Activated CD4-positive, alpha-beta memory T cell treated with anti-CD3 and anti-CD28 coated beads, Interleukin-2, amount 10 ng/mL, durations not matched to agents 7 days and 5 days (primary cell): ENCODE measurements at regions not wholly inside any gene's neighbourhood (a gene's known extent, or its start where the extent isn't known, plus 50 kb on each side); places are given as distances from the start of the nearest gene placed in this dataset.

Experiments
- CTCF ChIA-PET: fragments of 350-600 bp; sonication (Branson Sonifier 250); formaldehyde crosslinking; loops from one replicate; lab custom pipeline; 2021; ENCODE audit warnings: antibody characterized with exemption, inconsistent platforms; lab: Charles Lee
- POLR2A ChIA-PET: fragments of 350-600 bp; sonication (Branson Sonifier 250); formaldehyde crosslinking; loops from one replicate; lab custom pipeline; 2021; ENCODE audit warnings: antibody characterized with exemption; lab: Charles Lee
- DNase-seq: peaks from one replicate; pipeline ENCODE4 v3.0.0-alpha.2; 2020
- H3K27ac Mint-ChIP-seq: one replicate; pipeline ENCODE4 v1.8.0; 2021; ENCODE audit warnings: mild to moderate bottlenecking, mixed read lengths
- H3K27me3 Mint-ChIP-seq: one replicate; pipeline ENCODE4 v1.8.0; 2021; ENCODE audit warnings: mixed read lengths
- H3K36me3 Mint-ChIP-seq: one replicate; pipeline ENCODE4 v1.8.0; 2021; ENCODE audit warnings: low read depth, mixed read lengths
- H3K4me1 Mint-ChIP-seq: one replicate; pipeline ENCODE4 v1.8.0; 2021; ENCODE audit warnings: mixed read lengths
- H3K4me3 Mint-ChIP-seq: one replicate; pipeline ENCODE4 v1.8.0; 2021; ENCODE audit warnings: mild to moderate bottlenecking, mixed read lengths
- H3K9me3 Mint-ChIP-seq: one replicate; pipeline ENCODE4 v1.8.0; 2021; ENCODE audit warnings: mixed read lengths

DNA sequence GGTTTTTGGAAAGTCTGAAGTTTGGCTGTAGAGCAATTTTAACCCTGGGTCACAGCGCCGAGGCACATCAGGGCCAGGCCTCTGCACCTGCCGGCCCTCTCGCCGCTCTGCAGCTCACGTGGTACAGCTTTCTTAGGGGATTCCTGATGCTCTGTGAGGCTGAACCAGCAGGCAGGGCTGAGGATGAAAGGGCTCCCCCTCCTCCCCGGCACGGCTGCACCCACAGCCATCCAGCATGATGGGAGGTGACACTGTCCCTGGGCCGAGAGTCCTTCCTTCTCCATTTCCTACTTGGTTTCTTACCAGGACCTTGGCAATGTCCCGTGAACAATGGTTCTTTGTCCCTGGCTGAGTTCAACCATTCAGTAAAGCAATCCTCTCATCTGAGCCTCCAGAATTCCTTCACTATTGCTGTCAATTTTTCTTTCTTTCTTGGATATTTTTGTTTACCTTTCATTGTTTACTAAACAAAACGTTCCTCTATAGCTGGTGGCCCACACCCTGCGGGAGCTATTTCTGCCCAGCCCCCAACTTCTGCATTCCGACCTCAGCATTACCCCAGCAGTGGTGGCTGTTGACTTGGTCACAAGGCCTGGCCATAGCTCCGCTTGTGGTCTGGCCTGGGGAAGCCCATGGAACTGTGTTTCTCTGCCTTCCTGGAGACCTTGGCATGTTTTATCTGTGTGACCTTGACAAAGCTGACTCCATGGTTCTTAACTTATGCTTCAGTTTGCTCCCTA is 172.8 kb upstream of the B3GAT1 start:
- DNase-seq, result no peak
- H3K27me3 Mint-ChIP-seq, result peaks cover 50% of the 10 kb centered on the region

DNA sequence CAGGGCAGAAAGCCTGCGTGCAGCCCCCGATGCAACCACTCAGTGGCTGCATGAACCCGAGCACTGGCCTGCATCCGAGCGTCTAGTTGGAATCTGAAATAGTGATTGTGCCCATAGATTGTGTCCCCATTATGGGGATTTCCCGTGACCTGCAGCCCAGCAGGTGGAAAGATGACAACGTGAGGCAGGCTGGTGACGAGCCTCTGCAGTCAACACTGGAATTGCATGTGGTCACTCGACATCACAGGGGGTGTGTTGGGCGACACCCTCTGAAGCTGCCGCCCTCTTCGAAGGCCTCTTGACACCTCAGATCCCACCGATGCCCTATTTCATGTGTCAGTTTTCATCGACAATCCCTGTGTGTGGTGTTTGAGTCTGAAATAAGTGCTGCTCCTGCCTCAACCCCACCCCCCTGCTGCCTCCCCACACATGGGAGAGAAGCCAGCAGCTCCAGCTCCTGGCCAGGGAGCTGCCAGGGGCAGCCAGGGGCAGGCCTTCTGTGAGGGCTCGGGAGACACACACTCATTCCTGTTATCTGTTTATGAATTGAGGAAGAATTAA is 172.0 kb upstream of the B3GAT1 start:
- DNase-seq, result no peak
- no peak overlapping the region for H3K27ac Mint-ChIP-seq
- POLR2A ChIA-PET, result no interaction called here
- CTCF ChIA-PET, result interaction anchor here (1.2 to 1.6 kb wide), 2 partner anchors 8 to 225 kb away, joined by 8 to 9 read pairs; no protein-coding TSS in a partner anchor
- no peaks in the 10 kb centered on the region for H3K36me3 Mint-ChIP-seq
- H3K4me3 Mint-ChIP-seq, result no peak overlapping the region
- peaks cover 35% of the 10 kb centered on the region for H3K4me1 Mint-ChIP-seq
- H3K27me3 Mint-ChIP-seq, result peaks cover 46% of the 10 kb centered on the region
- H3K9me3 Mint-ChIP-seq, result no peaks in the 10 kb centered on the region

More for the DNA sequence above, 172.8 kb upstream of the B3GAT1 start:
- Mint-ChIP-seq H3K27ac (no peak overlapping the region), H3K4me1 (peaks cover 42% of the 10 kb centered on the region), H3K4me3 (no peak overlapping the region), H3K36me3 (no peaks in the 10 kb centered on the region), H3K9me3 (no peaks in the 10 kb centered on the region)
- ChIA-PET POLR2A (no interaction called here), CTCF (no interaction called here)

DNA sequence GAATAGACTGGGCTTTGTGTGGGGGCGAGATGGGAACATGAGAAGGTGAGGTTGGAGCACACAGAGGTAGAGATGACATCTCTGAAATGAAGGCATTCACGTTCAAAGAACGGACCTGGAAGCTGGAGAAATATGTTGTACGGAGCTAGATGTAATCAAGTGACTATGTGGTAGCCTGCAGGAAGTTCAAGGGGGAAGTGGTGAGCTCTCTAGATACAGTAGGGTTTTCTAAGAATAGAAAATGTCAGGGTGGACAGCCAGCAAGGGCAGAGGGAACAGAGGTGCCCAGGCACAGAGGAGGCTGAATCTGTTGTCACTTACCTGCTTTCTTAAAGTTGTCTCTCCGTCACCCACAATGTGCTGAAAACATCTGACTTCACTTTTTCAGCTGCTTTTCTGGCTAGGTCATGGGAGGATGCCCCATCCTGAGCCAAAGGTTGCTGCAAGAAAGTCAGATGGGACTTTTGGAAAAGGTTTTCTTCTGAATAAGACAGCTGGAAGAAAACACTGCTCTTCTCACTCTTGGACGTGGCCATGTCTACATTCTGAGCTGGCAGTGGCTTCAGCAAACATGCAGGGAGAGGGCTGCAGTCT is 171.5 kb upstream of the B3GAT1 start:
- H3K36me3 Mint-ChIP-seq, result no peaks in the 10 kb centered on the region
- DNase-seq, result peak; percentile 39
- peaks cover 46% of the 10 kb centered on the region for H3K27me3 Mint-ChIP-seq
- H3K9me3 Mint-ChIP-seq, result no peaks in the 10 kb centered on the region
- peaks cover 30% of the 10 kb centered on the region for H3K4me1 Mint-ChIP-seq
- POLR2A ChIA-PET, result interaction anchor here (0.9 kb wide), 1 partner anchor 359 kb away, joined by 3 read pairs; the partner anchor contains the start of genes NCAPD3 and VPS26B
- H3K27ac Mint-ChIP-seq, result peak overlapping the region; percentile 63
- CTCF ChIA-PET, result interaction anchor here (1.2 to 1.6 kb wide), 2 partner anchors 8 to 224 kb away, joined by 8 to 9 read pairs; no protein-coding TSS in a partner anchor
- peak overlapping the region; percentile 46 for H3K4me3 Mint-ChIP-seq

DNA sequence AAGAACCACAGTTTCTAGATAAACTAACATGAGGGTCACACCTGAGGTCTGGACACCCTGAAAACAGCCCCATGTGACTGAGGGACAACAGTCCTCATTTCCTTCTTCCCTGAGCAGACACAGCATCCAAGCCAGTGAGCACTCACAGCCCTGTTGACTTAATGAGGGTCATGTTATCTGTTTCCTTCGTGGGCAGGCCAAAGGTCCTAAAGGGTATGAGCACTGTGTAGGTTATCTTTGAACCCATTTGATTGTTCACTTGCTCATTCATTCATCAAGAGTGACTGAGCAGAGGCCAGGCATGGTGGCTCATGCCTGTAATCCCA is 170.7 kb upstream of the B3GAT1 start:
- H3K4me1 Mint-ChIP-seq, result peaks cover 30% of the 10 kb centered on the region
- peaks cover 48% of the 10 kb centered on the region for H3K27me3 Mint-ChIP-seq
- ChIA-PET CTCF (interaction anchor here (1.6 kb wide), 1 partner anchor 9 kb away, joined by 8 read pairs; no protein-coding TSS in a partner anchor), POLR2A (interaction anchor here (0.9 kb wide), 1 partner anchor 359 kb away, joined by 3 read pairs; the partner anchor contains the start of genes NCAPD3 and VPS26B)
- DNase-seq, result no peak
- no peak overlapping the region for H3K4me3 Mint-ChIP-seq
- no peaks in the 10 kb centered on the region for H3K36me3 Mint-ChIP-seq
- H3K9me3 Mint-ChIP-seq, result no peaks in the 10 kb centered on the region
- no peak overlapping the region for H3K27ac Mint-ChIP-seq

DNA sequence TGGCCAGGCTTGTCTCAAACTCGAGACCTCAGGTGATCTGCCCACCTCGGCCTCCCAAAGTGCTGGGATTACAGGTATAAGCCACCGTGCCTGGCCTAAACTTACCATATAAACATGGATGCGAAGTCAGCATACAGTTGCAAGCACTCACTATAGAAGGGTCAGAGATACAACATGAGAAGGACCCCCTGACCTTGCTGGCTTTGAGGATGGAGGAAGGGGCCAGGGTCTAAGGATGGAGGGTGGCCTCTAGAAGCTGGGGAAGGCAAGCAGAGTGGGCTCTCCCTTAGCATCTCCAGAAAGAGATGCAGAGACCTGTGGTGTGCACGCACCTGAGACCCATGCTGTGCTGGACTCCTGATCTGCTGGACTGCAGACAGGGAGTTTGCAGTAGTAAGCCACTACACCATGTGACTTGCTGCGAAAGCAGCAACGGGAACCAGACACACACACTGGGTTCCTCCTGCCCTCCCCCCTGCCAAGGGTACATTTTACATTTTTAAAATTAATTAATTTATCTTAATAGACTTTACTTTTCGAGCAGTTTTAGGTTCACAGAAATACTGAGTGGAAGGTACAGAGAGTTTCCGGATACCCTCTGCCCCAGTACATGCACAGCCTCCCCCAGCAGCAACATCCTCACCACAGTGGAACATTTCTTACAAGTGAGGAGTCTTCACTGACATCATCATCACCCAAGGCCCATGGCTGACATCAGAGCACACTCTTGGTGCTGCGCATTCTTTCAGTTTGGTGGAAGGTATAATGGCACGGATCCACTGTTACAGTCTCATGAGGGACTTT is 170.1 kb upstream of the B3GAT1 start:
- Mint-ChIP-seq H3K27me3 (peaks cover 46% of the 10 kb centered on the region), H3K27ac (no peak overlapping the region), H3K4me1 (peaks cover 30% of the 10 kb centered on the region), H3K9me3 (no peaks in the 10 kb centered on the region), H3K4me3 (no peak overlapping the region), H3K36me3 (no peaks in the 10 kb centered on the region)
- ChIA-PET POLR2A (no interaction called here), CTCF (no interaction called here)
- DNase-seq, result no peak

DNA sequence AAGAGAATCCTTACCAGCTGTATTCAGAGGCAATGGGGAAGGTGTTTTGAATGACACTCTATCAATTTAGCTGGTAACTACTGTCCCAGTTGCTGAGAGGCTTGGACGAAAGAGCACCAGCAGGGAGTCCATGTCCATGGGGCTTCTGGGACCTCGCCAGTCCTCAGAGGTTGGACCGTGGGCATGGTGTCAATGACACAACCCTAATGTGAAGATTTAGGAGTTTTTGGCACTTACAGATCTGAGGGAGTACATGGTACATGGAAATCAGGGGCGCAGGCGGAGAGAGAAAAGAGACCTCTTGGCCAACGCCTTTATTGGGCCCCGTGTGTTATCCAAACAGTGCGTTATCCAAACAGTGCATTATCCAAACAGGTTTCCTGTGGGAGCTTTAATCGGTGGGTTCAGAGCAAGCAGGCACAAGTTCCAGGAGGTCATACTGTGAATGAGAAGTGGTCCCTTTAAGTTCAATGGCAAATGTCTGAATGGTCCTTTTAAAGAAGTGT is 169.1 kb upstream of the B3GAT1 start:
- no peaks in the 10 kb centered on the region for H3K9me3 Mint-ChIP-seq
- no peak overlapping the region for H3K4me3 Mint-ChIP-seq
- peaks cover 37% of the 10 kb centered on the region for H3K27me3 Mint-ChIP-seq
- ChIA-PET CTCF (no interaction called here), POLR2A (no interaction called here)
- H3K36me3 Mint-ChIP-seq, result no peaks in the 10 kb centered on the region
- no peak overlapping the region for H3K27ac Mint-ChIP-seq
- DNase-seq, result no peak
- H3K4me1 Mint-ChIP-seq, result peaks cover 30% of the 10 kb centered on the region

DNA sequence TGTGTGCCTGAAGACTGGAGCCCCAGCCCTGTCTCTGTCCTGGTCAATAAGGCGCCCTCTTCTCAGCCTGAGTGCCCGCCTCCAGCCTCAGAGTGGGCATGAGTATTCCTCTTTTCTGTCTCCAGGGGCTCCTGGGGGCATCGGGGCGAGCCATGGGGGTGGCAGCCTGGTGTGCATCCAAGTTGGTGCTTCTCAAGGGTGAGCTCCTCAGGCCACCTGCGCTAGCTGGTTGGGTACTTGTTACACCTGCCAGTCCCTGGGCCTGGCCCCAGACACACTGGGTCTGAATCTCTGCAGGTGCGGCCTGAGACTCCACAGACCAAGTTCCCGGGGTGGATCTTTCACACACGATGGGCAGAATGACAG is 168.6 kb upstream of the B3GAT1 start:
- no peak for DNase-seq
- Mint-ChIP-seq H3K4me1 (peaks cover 30% of the 10 kb centered on the region), H3K9me3 (no peaks in the 10 kb centered on the region), H3K27ac (no peak overlapping the region), H3K36me3 (no peaks in the 10 kb centered on the region), H3K4me3 (no peak overlapping the region), H3K27me3 (peaks cover 36% of the 10 kb centered on the region)
- CTCF ChIA-PET, result no interaction called here
- POLR2A ChIA-PET, result no interaction called here

DNA sequence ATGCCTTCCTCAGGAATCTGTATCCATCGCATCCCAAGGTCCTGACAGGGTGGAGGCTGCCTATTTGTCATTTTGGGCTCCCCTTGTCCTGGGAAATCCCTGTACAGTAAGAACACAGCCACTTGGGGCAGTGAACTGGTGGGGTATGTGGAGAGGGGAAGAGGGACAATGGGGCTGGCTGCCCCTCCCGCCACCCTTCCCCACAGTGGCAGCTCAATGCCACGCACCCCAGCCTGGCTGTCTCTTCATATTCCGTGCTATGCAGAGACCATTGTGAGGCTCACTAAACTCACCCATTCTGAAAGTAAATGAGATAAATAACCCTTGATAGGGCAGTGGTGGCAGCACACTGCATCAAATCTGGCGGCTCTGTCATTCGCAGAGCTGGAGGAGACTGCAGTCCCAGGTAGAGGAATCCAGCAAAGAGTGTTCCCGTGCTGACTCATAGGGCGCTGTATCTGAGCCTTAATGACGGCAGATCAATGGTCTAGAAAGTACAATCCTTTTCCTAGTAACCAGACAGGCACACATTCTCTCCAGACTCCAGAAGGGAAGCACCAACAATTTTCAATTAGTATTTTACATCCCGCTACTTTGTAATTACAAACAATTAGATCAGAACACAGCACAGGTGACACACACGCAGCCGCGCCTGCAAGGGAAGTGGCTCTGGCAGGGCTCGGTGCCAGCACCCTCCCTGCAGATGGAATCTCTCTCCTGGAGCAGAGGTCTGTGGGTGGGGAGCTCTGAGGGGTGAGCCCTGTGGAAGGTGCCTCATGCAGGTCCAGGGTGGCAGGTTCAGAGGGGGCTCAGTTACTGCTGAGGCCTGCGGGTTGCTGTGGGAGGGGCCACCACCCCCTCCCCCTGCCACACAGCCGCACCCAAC is 167.9 kb upstream of the B3GAT1 start:
- Mint-ChIP-seq H3K4me3 (no peak overlapping the region), H3K4me1 (peaks cover 28% of the 10 kb centered on the region), H3K27me3 (peaks cover 32% of the 10 kb centered on the region), H3K36me3 (no peaks in the 10 kb centered on the region), H3K9me3 (no peaks in the 10 kb centered on the region), H3K27ac (no peak overlapping the region)
- ChIA-PET POLR2A (interaction anchor here (1.0 kb wide), 1 partner anchor 193 kb away, joined by 3 read pairs; no protein-coding TSS in a partner anchor), CTCF (interaction anchor here (0.9 kb wide), 1 partner anchor 46 kb away, joined by 3 read pairs; no protein-coding TSS in a partner anchor)
- no peak for DNase-seq

DNA sequence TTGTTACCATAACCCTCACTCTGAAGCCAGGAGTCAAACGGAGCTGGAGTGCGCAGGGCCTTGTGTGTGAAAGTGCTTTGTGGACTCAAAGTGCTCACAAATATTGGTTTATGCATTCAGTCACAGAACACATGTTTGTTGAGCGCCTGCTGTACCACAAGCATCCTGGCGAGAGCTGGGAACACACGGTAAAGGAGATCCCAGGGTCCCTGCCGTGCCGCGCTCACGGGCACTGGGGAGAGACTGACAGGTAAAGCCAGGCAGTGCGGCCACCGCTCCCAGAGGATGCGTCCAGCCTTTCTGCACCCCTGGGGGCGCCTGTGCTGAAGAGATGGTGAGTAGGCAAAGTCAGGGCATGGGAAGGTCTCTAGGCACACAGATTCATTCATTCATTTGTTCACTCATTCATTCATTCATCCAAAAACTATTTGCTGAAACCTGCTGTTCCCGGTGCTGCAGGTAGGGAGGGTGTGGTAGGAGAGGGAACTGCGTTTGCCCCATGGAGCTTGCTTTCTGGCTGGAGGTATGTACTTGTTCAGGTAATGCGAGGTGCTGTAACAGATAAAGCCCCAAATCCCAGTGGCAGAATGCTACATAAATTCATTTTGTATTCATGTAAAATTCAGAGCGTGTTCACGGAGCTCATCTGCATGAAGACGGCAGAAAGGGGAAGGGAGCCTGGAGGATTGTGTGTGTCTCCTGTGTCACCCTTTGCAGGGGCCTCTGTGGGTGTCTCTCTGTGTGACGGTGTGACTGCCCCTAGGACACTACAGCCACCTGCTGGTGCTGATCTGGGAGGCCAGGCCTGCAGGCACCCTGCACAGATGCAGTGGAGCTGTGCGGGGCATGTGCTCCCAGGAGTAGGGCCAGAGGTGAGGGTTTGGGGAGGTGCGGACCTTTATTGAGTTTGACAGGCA is 167.0 kb upstream of the B3GAT1 start:
- Mint-ChIP-seq H3K27ac (no peak overlapping the region), H3K4me3 (no peak overlapping the region), H3K36me3 (no peaks in the 10 kb centered on the region), H3K9me3 (no peaks in the 10 kb centered on the region), H3K27me3 (peaks cover 29% of the 10 kb centered on the region), H3K4me1 (peaks cover 19% of the 10 kb centered on the region)
- ChIA-PET CTCF (interaction anchor here (0.9 kb wide), 1 partner anchor 45 kb away, joined by 3 read pairs; no protein-coding TSS in a partner anchor), POLR2A (interaction anchor here (1.0 kb wide), 1 partner anchor 193 kb away, joined by 3 read pairs; no protein-coding TSS in a partner anchor)
- DNase-seq, result no peak

DNA sequence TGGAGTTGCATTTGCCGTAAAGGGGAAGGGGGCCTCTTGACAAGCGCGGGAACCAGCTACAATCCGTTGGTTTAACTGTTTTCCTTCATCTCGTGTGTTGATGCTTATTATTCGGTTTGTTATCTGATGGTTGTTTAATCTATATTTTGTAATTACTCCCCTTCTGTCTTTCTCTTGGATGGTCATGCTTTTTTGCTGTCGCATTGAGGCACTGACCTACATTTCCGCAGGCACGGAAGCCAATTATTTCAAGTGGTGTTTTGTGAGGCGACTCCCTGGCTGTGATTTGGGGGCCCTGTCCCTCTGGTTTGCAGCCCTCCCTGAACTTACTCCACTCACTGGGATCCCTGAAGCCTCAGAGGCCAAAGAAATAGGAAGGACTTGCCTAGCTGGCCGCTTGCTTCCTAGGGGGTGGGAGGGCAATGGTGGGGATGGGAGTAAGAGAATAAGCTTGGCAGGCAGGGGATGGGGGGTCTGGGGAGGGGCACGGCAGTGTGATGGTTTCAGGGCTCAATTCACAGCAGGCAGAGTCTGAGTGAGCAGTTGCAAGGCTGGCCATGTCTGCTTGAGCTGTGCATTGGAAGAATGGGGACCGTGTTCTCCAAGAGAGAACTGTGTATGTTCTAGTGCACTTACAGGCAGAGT is 165.8 kb upstream of the B3GAT1 start:
- DNase-seq, result no peak
- POLR2A ChIA-PET, result interaction anchor here (1.0 kb wide), 1 partner anchor 12 kb away, joined by 3 read pairs; no protein-coding TSS in a partner anchor
- H3K36me3 Mint-ChIP-seq, result no peaks in the 10 kb centered on the region
- no peak overlapping the region for H3K27ac Mint-ChIP-seq
- H3K27me3 Mint-ChIP-seq, result peaks cover 23% of the 10 kb centered on the region
- H3K9me3 Mint-ChIP-seq, result no peaks in the 10 kb centered on the region
- H3K4me1 Mint-ChIP-seq, result peaks cover 7% of the 10 kb centered on the region
- CTCF ChIA-PET, result no interaction called here
- no peak overlapping the region for H3K4me3 Mint-ChIP-seq

DNA sequence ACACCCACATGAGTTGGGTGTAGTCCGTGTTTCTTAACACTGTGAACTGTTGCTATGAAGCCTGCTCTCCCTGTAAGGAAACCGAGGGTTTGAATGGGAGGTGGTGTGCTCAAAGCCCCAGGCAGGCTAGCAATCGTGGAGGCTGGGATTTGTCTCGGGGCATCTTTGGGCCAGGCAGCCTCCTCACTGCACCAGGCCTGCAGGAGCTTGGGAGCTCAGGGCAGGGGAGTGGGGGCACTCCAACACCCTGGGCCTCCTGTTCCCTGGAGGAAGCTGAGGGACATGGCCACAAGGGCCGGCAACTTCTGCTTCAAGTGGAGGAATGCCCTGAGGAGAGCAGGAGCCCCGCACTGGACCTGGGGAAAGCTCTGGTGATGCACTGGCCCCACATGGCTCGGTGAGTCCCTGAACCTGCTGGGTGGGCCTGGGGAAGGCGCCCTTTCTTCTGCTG is 164.7 kb upstream of the B3GAT1 start:
- no peaks in the 10 kb centered on the region for H3K4me1 Mint-ChIP-seq
- no peaks in the 10 kb centered on the region for H3K36me3 Mint-ChIP-seq
- CTCF ChIA-PET, result no interaction called here
- peaks cover 20% of the 10 kb centered on the region for H3K27me3 Mint-ChIP-seq
- DNase-seq, result no peak
- H3K27ac Mint-ChIP-seq, result no peak overlapping the region
- no peaks in the 10 kb centered on the region for H3K9me3 Mint-ChIP-seq
- no peak overlapping the region for H3K4me3 Mint-ChIP-seq
- POLR2A ChIA-PET, result no interaction called here
